NCI-H146 treated with DMSO at 0.1 percent for 48 hours (cell line): ENCODE measurements at regions not wholly inside any gene's neighbourhood (a gene's known extent, or its start where the extent isn't known, plus 50 kb on each side); places are given as distances from the start of the nearest gene placed in this dataset.

Experiments
- DNase-seq: peaks from one replicate; lab custom pipeline; 2025; ENCODE audit not compliant: unreplicated experiment; lab: John Stamatoyannopoulos, UW

DNA sequence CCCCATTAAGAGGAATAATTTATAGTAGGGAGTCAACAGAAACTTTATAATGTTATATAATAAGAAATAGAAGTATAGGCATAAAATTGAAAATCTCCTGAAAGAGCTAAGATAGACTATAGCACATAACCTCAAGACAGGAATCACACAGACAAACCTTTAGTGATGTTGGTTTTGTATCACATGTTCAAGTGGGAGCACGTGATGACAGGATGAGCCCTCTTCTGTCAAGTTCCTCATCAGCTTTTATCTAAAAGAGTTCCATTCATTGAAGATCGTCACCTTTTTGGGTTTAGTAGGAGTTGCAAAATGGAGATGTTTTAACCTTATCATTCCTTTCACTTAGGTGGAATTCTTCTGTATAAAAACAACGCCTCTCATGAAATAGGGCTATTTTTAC, 127.0 kb downstream of the MCHR2 start:
- no peak for DNase-seq

DNA sequence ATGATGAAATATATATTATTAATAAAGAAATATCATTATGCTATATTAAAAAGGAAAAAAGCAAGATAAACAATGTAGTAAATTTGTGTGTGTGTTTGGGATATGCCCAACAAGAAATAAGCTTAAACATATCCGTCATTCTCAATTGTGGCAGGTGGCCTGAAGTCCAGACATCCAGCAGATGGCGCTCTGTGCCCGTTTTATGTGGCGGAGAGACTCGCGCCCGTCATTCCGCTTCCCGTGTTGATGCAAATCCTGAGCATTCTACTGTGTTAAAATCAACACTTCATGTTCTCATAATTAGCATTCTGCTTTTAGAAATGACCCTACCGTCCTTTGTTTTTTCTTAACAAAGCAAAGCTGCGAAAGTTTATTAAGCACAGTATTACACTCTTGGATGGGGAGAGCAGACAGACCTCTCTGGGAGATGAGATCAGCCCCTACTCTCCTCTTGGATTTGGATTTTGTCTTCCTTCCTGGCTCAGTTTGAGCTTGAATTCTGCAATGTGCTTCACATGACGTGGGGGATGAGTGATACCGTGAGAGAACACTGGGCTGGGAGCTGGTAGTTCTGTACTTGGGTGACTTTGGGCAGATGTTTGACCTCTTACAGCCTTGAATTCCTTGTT, 125.8 kb downstream of the MCHR2 start:
- peak; percentile 44 for DNase-seq
